NT2/D1 (cell line): ENCODE measurements at regions not wholly inside any gene's neighbourhood (a gene's known extent, or its start where the extent isn't known, plus 50 kb on each side); places are given as distances from the start of the nearest gene placed in this dataset.

Experiments used
- SUZ12 ChIP-seq: IDR thresholded peaks from 2 replicates; pipeline ENCODE4 v1.6.1; 2011; ENCODE audit not compliant: insufficient read length, insufficient read depth; ENCODE audit errors: extremely low read depth
- YY1 ChIP-seq: IDR thresholded peaks from 2 replicates; pipeline ENCODE4 v1.6.1; 2011; ENCODE audit not compliant: insufficient read length, insufficient read depth
- ZNF274 ChIP-seq: IDR thresholded peaks from 2 replicates; pipeline ENCODE4 v1.6.1; 2011; ENCODE audit warnings: mild to moderate bottlenecking, low read depth, low read length

DNA sequence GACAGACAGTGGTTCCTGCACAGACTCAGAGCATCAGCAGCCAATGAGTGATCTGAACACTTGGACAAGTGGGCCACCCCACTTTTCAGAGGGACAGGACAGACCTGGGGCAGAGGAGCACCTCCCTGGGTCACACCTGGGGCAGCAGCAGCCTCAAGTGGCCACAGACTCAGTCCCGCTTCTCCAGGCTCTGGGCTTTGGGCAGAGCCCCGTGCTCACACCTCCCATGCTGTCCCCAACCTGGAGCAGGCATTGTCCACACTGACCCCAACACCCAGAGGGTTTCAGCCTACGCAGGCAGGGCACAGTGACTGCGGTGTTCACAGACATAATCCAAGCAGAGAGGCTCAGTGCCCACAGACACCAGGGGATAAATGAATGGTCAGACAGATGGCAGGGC, 135.5 kb upstream of the SFSWAP start:
- TF ChIP-seq SUZ12 (no peak), ZNF274 (no peak), YY1 (no peak)
